ENCODE measurements at regions not wholly inside any gene's neighbourhood (a gene's known extent, or its start where the extent isn't known, plus 50 kb on each side); places are given as distances from the start of the nearest gene placed in this dataset.

GRCh38 chr2:104784264-104784663 is 69.7 kb upstream of the POU3F3 start:
- TF ChIP-seq ZFX (IDR thresholded peaks at IDR 0.05; ENCODE audit: borderline replicate concordance) = no peak
- TF ChIP-seq CTCF (IDR thresholded peaks at IDR 0.05) = no peak
- H3K27ac ChIP-seq = no peak overlapping the region

- H3K27ac ChIP-seq = no peak overlapping the region
- TF ChIP-seq ZFX (IDR thresholded peaks at IDR 0.05; ENCODE audit: borderline replicate concordance) = no peak
Measured at GRCh38 chr2:104786204-104786603, 67.7 kb upstream of the POU3F3 start.

GRCh38 chr2:104786821-104787220 is 67.1 kb upstream of the POU3F3 start:
- TF ChIP-seq CTCF (IDR thresholded peaks at IDR 0.05) = no peak
- no peak for TF ChIP-seq ZFX (IDR thresholded peaks at IDR 0.05; ENCODE audit: borderline replicate concordance)
- no peak overlapping the region for H3K27ac ChIP-seq

GRCh38 chr2:104787298-104788065 is 66.4 kb upstream of the POU3F3 start:
- TF ChIP-seq CTCF (IDR thresholded peaks at IDR 0.05) (no peak), ZFX (IDR thresholded peaks at IDR 0.05; ENCODE audit: borderline replicate concordance) (no peak)
- no peak overlapping the region for H3K27ac ChIP-seq

- no peak for TF ChIP-seq CTCF (IDR thresholded peaks at IDR 0.05)
- TF ChIP-seq ZFX (IDR thresholded peaks at IDR 0.05; ENCODE audit: borderline replicate concordance) = no peak
Measured at GRCh38 chr2:104788742-104789455, 65.0 kb upstream of the POU3F3 start.

GRCh38 chr2:104790100-104790811 is 63.7 kb upstream of the POU3F3 start:
- TF ChIP-seq CTCF (IDR thresholded peaks at IDR 0.05) (no peak), ZFX (IDR thresholded peaks at IDR 0.05; ENCODE audit: borderline replicate concordance) (no peak)
- H3K27ac ChIP-seq = no peak overlapping the region

More at GRCh38 chr2:104788742-104789455, 65.0 kb upstream of the POU3F3 start:
- H3K27ac ChIP-seq = no peak overlapping the region

GRCh38 chr2:104790901-104791495 is 62.9 kb upstream of the POU3F3 start:
- TF ChIP-seq ZFX (IDR thresholded peaks at IDR 0.05; ENCODE audit: borderline replicate concordance) (no peak), CTCF (IDR thresholded peaks at IDR 0.05) (no peak)
- no peak overlapping the region for H3K27ac ChIP-seq

All from 22Rv1 (cell line).